GM12878 (cell line): ENCODE measurements at regions not wholly inside any gene's neighbourhood (a gene's known extent, or its start where the extent isn't known, plus 50 kb on each side); places are given as distances from the start of the nearest gene placed in this dataset.

ENCODE experiments used
- ATAC-seq: fragments of 200-7000 bp; cut with Tn5 transposase; 3 replicates; pipeline ENCODE4 v1.9.1; 2020; ENCODE audit warnings: mild to moderate bottlenecking, moderate library complexity
- BruUV-seq: library from RNA; stranded (reverse); fragments of 400-500 nt; replicated peaks from 2 replicates; lab custom pipeline; 2021; lab: Mats Ljungman, UMichigan
- CTCF ChIA-PET: fragments of 300-600 bp; sonication (Branson Sonifier 250); formaldehyde crosslinking; extraction: SDS; loops from one replicate; lab custom pipeline; 2021; ENCODE audit warnings: inconsistent platforms; lab: Yijun Ruan, JAX
- POLR2A ChIA-PET: fragments of 350-600 bp; formaldehyde crosslinking; extraction: SDS; loops from one replicate; lab custom pipeline; 2021; ENCODE audit warnings: inconsistent platforms; lab: Charles Lee
- RAD21 ChIA-PET: fragments of 300-600 bp; sonication (Branson Sonifier 250); formaldehyde crosslinking; loops from one replicate; lab custom pipeline; 2023; ENCODE audit warnings: antibody characterized with exemption; ENCODE audit not compliant: unreplicated experiment; lab: Charles Lee
- SMC1A ChIA-PET: fragments of 300-600 bp; sonication (Branson Sonifier 250); formaldehyde crosslinking; loops from one replicate; lab custom pipeline; 2023; ENCODE audit not compliant: unreplicated experiment, uncharacterized antibody; lab: Charles Lee
- DNase-seq: peaks from one replicate; pipeline ENCODE4 v3.0.0-alpha.2; 2011; ENCODE audit warnings: low read depth, low spot score
- FAIRE-seq: peaks from 3 replicates; lab custom pipeline; 2011; peaks lifted over from hg19 to GRCh38; lab: Jason Lieb, UNC
- H2AFZ ChIP-seq: 2 replicates; pipeline ENCODE4 v1.6.0; 2011; ENCODE audit warnings: low read depth, low read length, control low read depth; ENCODE audit not compliant: control insufficient read depth
- H3K27ac ChIP-seq: 2 replicates; pipeline ENCODE4 v1.5.1; 2011; ENCODE audit warnings: control low read depth; ENCODE audit not compliant: control insufficient read depth, insufficient read depth
- H3K27me3 ChIP-seq, 2 experiments: replicated peaks in 1 of 2; 2 replicates each; pipeline versions ENCODE4 v1.6.0 to v1.6.1; 2011; ENCODE audit warnings: low read length in 1 of 2; ENCODE audit not compliant: control insufficient read depth in 2 of 2, insufficient read depth in 2 of 2
- H3K36me3 ChIP-seq, 2 experiments: 2 replicates each; pipeline ENCODE4 v1.5.1; 2011; ENCODE audit warnings: low read length in 1 of 2; ENCODE audit not compliant: control insufficient read depth in 2 of 2, insufficient read depth in 2 of 2
- H3K4me1 ChIP-seq: 2 replicates; pipeline ENCODE4 v1.6.1; 2011; ENCODE audit warnings: mild to moderate bottlenecking, low read length, moderate library complexity, mixed read lengths; ENCODE audit not compliant: control insufficient read depth, insufficient read depth
- H3K4me2 ChIP-seq: 2 replicates; pipeline ENCODE4 v1.6.0; 2011; ENCODE audit warnings: control low read depth; ENCODE audit not compliant: control insufficient read depth, insufficient read depth
- H3K4me3 ChIP-seq: fragments of 200-600 bp; sonication (generic); 2 replicates; pipeline ENCODE4 v1.5.1; 2016
- H3K79me2 ChIP-seq: 2 replicates; pipeline ENCODE4 v1.6.0; 2011; ENCODE audit warnings: low read length; ENCODE audit not compliant: control insufficient read depth, insufficient read depth
- H3K9ac ChIP-seq: 2 replicates; pipeline ENCODE4 v1.8.0; 2011; ENCODE audit warnings: low read length, control low read depth, mixed read lengths; ENCODE audit not compliant: control insufficient read depth, insufficient read depth
- H3K9me3 ChIP-seq: replicated peaks from 3 replicates; pipeline ENCODE4 v1.5.1; 2011; ENCODE audit warnings: mild to moderate bottlenecking, low read length; ENCODE audit not compliant: control insufficient read depth, insufficient read depth
- H4K20me1 ChIP-seq: 2 replicates; pipeline ENCODE4 v1.6.0; 2011; ENCODE audit not compliant: control insufficient read depth, insufficient read depth
- BCL11A ChIP-seq: IDR thresholded peaks from 2 replicates; pipeline ENCODE4 v1.6.1; 2011; ENCODE audit warnings: low read depth, low read length
- CREM ChIP-seq: IDR thresholded peaks from 2 replicates; pipeline ENCODE4 v1.6.1; 2014; ENCODE audit warnings: antibody characterized with exemption, low read depth
- E2F8 ChIP-seq: fragments of 450-650 bp; IDR thresholded peaks from 2 replicates; pipeline ENCODE4 v1.6.1; 2018; ENCODE audit warnings: mild to moderate bottlenecking, low read depth, moderate library complexity; ENCODE audit not compliant: partially characterized antibody
- KAT2A ChIP-seq: conservative IDR thresholded peaks from 2 replicates; pipeline ENCODE4 v1.6.1; 2011; ENCODE audit warnings: low read depth, low read length; ENCODE audit not compliant: control insufficient read depth
- NBN ChIP-seq: fragments of 450-650 bp; IDR thresholded peaks from 2 replicates; pipeline ENCODE4 v1.6.1; 2016
- PAX5 ChIP-seq: IDR thresholded peaks from 2 replicates; pipeline ENCODE4 v1.6.1; 2011; ENCODE audit warnings: low read depth, low read length, borderline replicate concordance
- SMAD1 ChIP-seq: fragments of 450-650 bp; IDR thresholded peaks from 2 replicates; pipeline ENCODE4 v1.6.1; 2018; ENCODE audit warnings: mild to moderate bottlenecking, low read depth; ENCODE audit not compliant: partially characterized antibody
- SMARCA5 ChIP-seq: fragments of 450-650 bp; IDR thresholded peaks from 2 replicates; pipeline ENCODE4 v1.6.1; 2017; ENCODE audit warnings: mild to moderate bottlenecking
- SREBF2 ChIP-seq: IDR thresholded peaks from 2 replicates; pipeline ENCODE4 v1.6.1; 2012; ENCODE audit warnings: mild to moderate bottlenecking, low read length
- STAT3 ChIP-seq: IDR thresholded peaks from 2 replicates; pipeline ENCODE4 v1.6.1; 2011; ENCODE audit warnings: low read depth, low read length, improper control_type of control experiment
- SUPT20H ChIP-seq: IDR thresholded peaks from 2 replicates; pipeline ENCODE4 v1.6.1; 2011; ENCODE audit warnings: low read depth, mild to moderate bottlenecking, low read length, moderate library complexity, borderline replicate concordance; ENCODE audit not compliant: control insufficient read depth
- YY1 ChIP-seq: IDR thresholded peaks from 2 replicates; pipeline ENCODE4 v1.6.1; 2011; ENCODE audit warnings: low read depth, mild to moderate bottlenecking, low read length
- ZBTB4 ChIP-seq: fragments of 450-650 bp; formaldehyde crosslinking; IDR thresholded peaks from 2 replicates; pipeline ENCODE4 v1.4.0; 2022; ENCODE audit warnings: mild to moderate bottlenecking, moderate library complexity
- WGBS: methylation state at CpG from one replicate; pipeline ENCODE4 v1.1.6; 2016; ENCODE audit warnings: low lambda C conversion rate; ENCODE audit not compliant: insufficient replicate concordance, insufficient coverage; ENCODE audit errors: missing lambda C conversion rate; 5-methylcytosine and 5-hydroxymethylcytosine counted together
- in situ Hi-C: fragments of 300-500 bp; cut with MboI; formaldehyde crosslinking; loops from 9 replicates; pipeline ENCODE4 v1.14.3; 2018; ENCODE audit warnings: mixed read lengths
- intact Hi-C: fragments of 100-400 bp; cut with micrococcal nuclease; formaldehyde crosslinking; loops from one replicate; pipeline ENCODE4 v1.14.2; 2022; ENCODE audit not compliant: unreplicated experiment
- TF ChIP-seq, protein P1 (sequence below): IDR thresholded peaks from 2 replicates; pipeline ENCODE4 v1.6.1; 2011; ENCODE audit warnings: low read depth, low read length, improper control_type of control experiment, borderline replicate concordance
- TF ChIP-seq, protein P2 (sequence below): IDR thresholded peaks from 2 replicates; pipeline ENCODE4 v1.6.1; 2012; ENCODE audit warnings: low read length, inconsistent platforms

GRCh38 chr4:87716371-87717265 is 66.5 kb downstream of the DMP1 start:
- SMC1A ChIA-PET, result no interaction called here
- no TSS peak for BruUV-seq
- Histone ChIP-seq H4K20me1 (no peaks in the 10 kb centered on the region), H3K79me2 (no peaks in the 10 kb centered on the region), H3K4me2 (no peak overlapping the region), H2AFZ (no peak overlapping the region), H3K4me3 (no peak overlapping the region), H3K4me1 (no peaks in the 10 kb centered on the region), H3K27ac (no peak overlapping the region), H3K9ac (no peak overlapping the region), H3K36me3 (no peaks in the 10 kb centered on the region), H3K27me3 (no peaks in the 10 kb centered on the region), H3K9me3 (no peaks in the 10 kb centered on the region)
- ATAC-seq, result no peak
- FAIRE-seq, result no peak
- intact Hi-C loops, result no loop called here
- POLR2A ChIA-PET, result no interaction called here
- TF ChIP-seq BCL11A (no peak), E2F8 (no peak), SUPT20H (no peak), SREBF2 (no peak), SMARCA5 (no peak), PAX5 (no peak), CREM (no peak), YY1 (no peak), STAT3 (no peak), NBN (no peak), ZBTB4 (CRISPR knock-in tag) (no peak), SMAD1 (no peak), KAT2A (no peak)
- TF ChIP-seq, protein P1, sequence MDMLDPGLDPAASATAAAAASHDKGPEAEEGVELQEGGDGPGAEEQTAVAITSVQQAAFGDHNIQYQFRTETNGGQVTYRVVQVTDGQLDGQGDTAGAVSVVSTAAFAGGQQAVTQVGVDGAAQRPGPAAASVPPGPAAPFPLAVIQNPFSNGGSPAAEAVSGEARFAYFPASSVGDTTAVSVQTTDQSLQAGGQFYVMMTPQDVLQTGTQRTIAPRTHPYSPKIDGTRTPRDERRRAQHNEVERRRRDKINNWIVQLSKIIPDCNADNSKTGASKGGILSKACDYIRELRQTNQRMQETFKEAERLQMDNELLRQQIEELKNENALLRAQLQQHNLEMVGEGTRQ, result no peak
- TF ChIP-seq, protein P2, sequence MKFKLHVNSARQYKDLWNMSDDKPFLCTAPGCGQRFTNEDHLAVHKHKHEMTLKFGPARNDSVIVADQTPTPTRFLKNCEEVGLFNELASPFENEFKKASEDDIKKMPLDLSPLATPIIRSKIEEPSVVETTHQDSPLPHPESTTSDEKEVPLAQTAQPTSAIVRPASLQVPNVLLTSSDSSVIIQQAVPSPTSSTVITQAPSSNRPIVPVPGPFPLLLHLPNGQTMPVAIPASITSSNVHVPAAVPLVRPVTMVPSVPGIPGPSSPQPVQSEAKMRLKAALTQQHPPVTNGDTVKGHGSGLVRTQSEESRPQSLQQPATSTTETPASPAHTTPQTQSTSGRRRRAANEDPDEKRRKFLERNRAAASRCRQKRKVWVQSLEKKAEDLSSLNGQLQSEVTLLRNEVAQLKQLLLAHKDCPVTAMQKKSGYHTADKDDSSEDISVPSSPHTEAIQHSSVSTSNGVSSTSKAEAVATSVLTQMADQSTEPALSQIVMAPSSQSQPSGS, result no peak
- in situ Hi-C loops, result no loop called here
- 21% methylated on average over 5 of the region's 5 CpGs for WGBS
- DNase-seq, result no peak
- RAD21 ChIA-PET, result no interaction called here
- CTCF ChIA-PET, result no interaction called here
